SK-N-SH (cell line): ENCODE measurements at regions not wholly inside any gene's neighbourhood (a gene's known extent, or its start where the extent isn't known, plus 50 kb on each side); places are given as distances from the start of the nearest gene placed in this dataset.

ENCODE experiments used
- CTCF ChIA-PET: fragments of 300-600, 350-600 bp; formaldehyde crosslinking; extraction: SDS; loops from one replicate; lab custom pipeline; 2021; lab: Yijun Ruan, JAX
- POLR2A ChIA-PET: fragments of 350-600 bp; sonication (Branson Sonifier 250); formaldehyde crosslinking; extraction: SDS; loops from one replicate; lab custom pipeline; 2020; ENCODE audit warnings: antibody characterized with exemption, inconsistent platforms; lab: Yijun Ruan, JAX
- DNase-seq: peaks from one replicate; pipeline ENCODE4 v3.0.0; 2012
- H2AFZ ChIP-seq: fragments of 200-600 bp; sonication (generic); 2 replicates; pipeline ENCODE4 v1.8.1; 2016; ENCODE audit warnings: antibody characterized with exemption, mild to moderate bottlenecking, low read depth
- H3F3A ChIP-seq: fragments of 200-600 bp; sonication (generic); replicated peaks from 2 replicates; pipeline ENCODE3; 2016; ENCODE audit warnings: antibody characterized with exemption, mild to moderate bottlenecking; ENCODE audit not compliant: insufficient read depth
- H3K27ac ChIP-seq, 2 experiments: fragments of 200-500 bp in 1 of 2; fragments of 200-600 bp in 1 of 2; sonication (Bioruptor generic) in 1 of 2; sonication (generic), shearing (Covaris generic) in 1 of 2; 2 replicates each; pipeline versions ENCODE4 v1.5.1 to v1.6.1; 2014 to 2016; ENCODE audit warnings: low read depth in 2 of 2, inconsistent platforms in 1 of 2, low read length in 1 of 2, mild to moderate bottlenecking in 1 of 2, mixed read lengths in 1 of 2
- H3K27me3 ChIP-seq: fragments of 200-600 bp; sonication (generic), shearing (Covaris generic); 2 replicates; pipeline ENCODE4 v1.6.1; 2016; ENCODE audit warnings: mixed run types; ENCODE audit not compliant: insufficient read depth
- H3K36me3 ChIP-seq, 2 experiments: fragments of 200-500 bp in 1 of 2; fragments of 200-600 bp in 1 of 2; sonication (Bioruptor generic) in 1 of 2; sonication (generic) in 1 of 2; replicated peaks in 1 of 2; 2 replicates each; pipeline versions ENCODE3 to v1.5.1; 2014 to 2016; ENCODE audit warnings: low read length in 1 of 2, mild to moderate bottlenecking in 1 of 2; ENCODE audit not compliant: insufficient read depth in 2 of 2, control insufficient read depth in 1 of 2
- H3K4me1 ChIP-seq, 2 experiments: fragments of 200-500 bp in 1 of 2; fragments of 200-600 bp in 1 of 2; sonication (Bioruptor generic) in 1 of 2; sonication (generic), shearing (Covaris generic) in 1 of 2; 2 replicates each; pipeline versions ENCODE4 v1.5.1 to v1.6.1; 2014 to 2016; ENCODE audit warnings: low read depth in 1 of 2, low read length in 1 of 2, mixed run types in 1 of 2; ENCODE audit not compliant: insufficient read depth in 2 of 2, control insufficient read depth in 1 of 2
- H3K4me2 ChIP-seq: fragments of 200-600 bp; sonication (generic), shearing (Covaris generic); 2 replicates; pipeline ENCODE4 v1.6.1; 2017; ENCODE audit warnings: mixed run types
- H3K4me3 ChIP-seq, 2 experiments: fragments of 200-500 bp in 1 of 2; fragments of 200-600 bp in 1 of 2; sonication (Bioruptor generic) in 1 of 2; sonication (generic), shearing (Covaris generic) in 1 of 2; 2 replicates each; pipeline versions ENCODE4 v1.5.1 to v1.8.1; 2014 to 2016; ENCODE audit warnings: low read depth in 2 of 2, inconsistent platforms in 1 of 2, low read length in 1 of 2, mild to moderate bottlenecking in 1 of 2, mixed read lengths in 1 of 2, moderate library complexity in 1 of 2
- H3K79me2 ChIP-seq: fragments of 200-600 bp; sonication (generic); 2 replicates; pipeline ENCODE4 v1.8.1; 2017; ENCODE audit warnings: mild to moderate bottlenecking; ENCODE audit not compliant: insufficient read depth
- H3K9ac ChIP-seq: fragments of 200-600 bp; sonication (generic); 2 replicates; pipeline ENCODE4 v1.6.1; 2017; ENCODE audit warnings: mixed run types
- H3K9me2 ChIP-seq: fragments of 200-600 bp; sonication (generic); 2 replicates; pipeline ENCODE4 v1.6.1; 2017; ENCODE audit warnings: mixed run types
- H3K9me3 ChIP-seq: fragments of 200-600 bp; sonication (generic); 2 replicates; pipeline ENCODE4 v1.6.1; 2017; ENCODE audit warnings: mixed run types, mild to moderate bottlenecking, moderate library complexity
- H4K20me1 ChIP-seq: fragments of 200-600 bp; sonication (generic); 2 replicates; pipeline ENCODE4 v1.6.1; 2017; ENCODE audit warnings: mild to moderate bottlenecking, mixed run types; ENCODE audit not compliant: insufficient read depth
- CHD2 ChIP-seq: fragments of 150-350 bp; IDR thresholded peaks from 2 replicates; pipeline ENCODE4 v1.6.1; 2018; ENCODE audit warnings: low read length; ENCODE audit not compliant: partially characterized antibody
- EP300 ChIP-seq, 2 experiments: IDR thresholded peaks; 2 replicates each; pipeline versions ENCODE4 v1.4.0 to v1.6.1; 2012; ENCODE audit warnings: borderline replicate concordance in 1 of 2, low read depth in 1 of 2, low read length in 1 of 2
- FOXJ3 ChIP-seq: sonication (generic); formaldehyde crosslinking; IDR thresholded peaks from 2 replicates; pipeline ENCODE4 v1.5.1; 2020; ENCODE audit warnings: mild to moderate bottlenecking, missing genetic modification reagents
- FOXM1 ChIP-seq: IDR thresholded peaks from 2 replicates; pipeline ENCODE4 v1.4.0; 2012; ENCODE audit warnings: low read depth, mild to moderate bottlenecking
- GABPA ChIP-seq: IDR thresholded peaks from 2 replicates; pipeline ENCODE4 v1.4.0; 2012; ENCODE audit warnings: low read depth, mild to moderate bottlenecking
- MEF2A ChIP-seq: IDR thresholded peaks from 2 replicates; pipeline ENCODE4 v1.4.0; 2012; ENCODE audit warnings: low read depth, borderline replicate concordance
- NRF1 ChIP-seq: IDR thresholded peaks from 2 replicates; pipeline ENCODE4 v1.6.1; 2012; ENCODE audit warnings: low read depth, mild to moderate bottlenecking, low read length
- REST ChIP-seq: IDR thresholded peaks from 2 replicates; pipeline ENCODE4 v1.6.1; 2012; ENCODE audit warnings: mild to moderate bottlenecking, low read depth, low read length, moderate library complexity
- RXRA ChIP-seq: IDR thresholded peaks from 2 replicates; pipeline ENCODE4 v1.4.0; 2012; ENCODE audit warnings: low read depth, mild to moderate bottlenecking, borderline replicate concordance
- SIN3A ChIP-seq: IDR thresholded peaks from 2 replicates; pipeline ENCODE4 v1.6.1; 2012; ENCODE audit warnings: low read depth, mild to moderate bottlenecking, low read length, moderate library complexity, borderline replicate concordance
- TCF12 ChIP-seq: IDR thresholded peaks from 2 replicates; pipeline ENCODE4 v1.4.0; 2012
- USF1 ChIP-seq: IDR thresholded peaks from 2 replicates; pipeline ENCODE4 v1.4.0; 2012; ENCODE audit warnings: low read depth, borderline replicate concordance
- USF2 ChIP-seq: fragments of 150-350 bp; IDR thresholded peaks from 2 replicates; pipeline ENCODE4 v1.6.1; 2017; ENCODE audit warnings: antibody characterized with exemption, low read length, low read depth, borderline replicate concordance
- WGBS: methylation state at CpG from one replicate; pipeline ENCODE4 v1.1.6; 2017; ENCODE audit warnings: low lambda C conversion rate; 5-methylcytosine and 5-hydroxymethylcytosine counted together

- ChIA-PET CTCF (no interaction called here), POLR2A (no interaction called here)
- no peak overlapping the region for H2AFZ ChIP-seq
- no peaks in the 10 kb centered on the region for H3F3A ChIP-seq
- no peak overlapping the region for H3K4me3 ChIP-seq
- no peak for DNase-seq
- H3K27ac ChIP-seq = no peak overlapping the region
- H3K9ac ChIP-seq = no peak overlapping the region
- no peaks in the 10 kb centered on the region for H4K20me1 ChIP-seq
- H3K4me1 ChIP-seq = no peaks in the 10 kb centered on the region
- H3K4me2 ChIP-seq = no peak overlapping the region
- WGBS = 72% methylated on average over 3 of the region's 3 CpGs
- H3K27me3 ChIP-seq = no peaks in the 10 kb centered on the region
- H3K9me2 ChIP-seq = no peaks in the 10 kb centered on the region
- no peaks in the 10 kb centered on the region for H3K36me3 ChIP-seq
- H3K9me3 ChIP-seq = no peaks in the 10 kb centered on the region
- TF ChIP-seq REST (no peak), CHD2 (no peak), GABPA (no peak), FOXJ3 (no peak), USF2 (no peak), EP300 (IDR thresholded peaks at IDR 0.05; ENCODE audit: borderline replicate concordance in 1 of 2, low read depth in 1 of 2, low read length in 1 of 2) (no peak), NRF1 (no peak)
- TF ChIP-seq, all 33 proteins: peak for 0
- no peaks in the 10 kb centered on the region for H3K79me2 ChIP-seq
Measured at GRCh38 chr5:163964671-163965070, 459.3 kb downstream of the MAT2B start.

- no peaks in the 10 kb centered on the region for H3K79me2 ChIP-seq
- CTCF ChIA-PET = no interaction called here
Measured at GRCh38 chr5:163967268-163967667, 461.8 kb downstream of the MAT2B start.

More at GRCh38 chr5:163967268-163967667, 461.8 kb downstream of the MAT2B start:
- H3K9ac ChIP-seq = no peak overlapping the region
- H3K9me3 ChIP-seq = no peaks in the 10 kb centered on the region
- H4K20me1 ChIP-seq = no peaks in the 10 kb centered on the region
- POLR2A ChIA-PET = no interaction called here
- H3K4me2 ChIP-seq = no peak overlapping the region
- TF ChIP-seq SIN3A = no peak
- no peak for TF ChIP-seq FOXM1
- no peak for TF ChIP-seq MEF2A
- no peak for TF ChIP-seq RXRA
- TF ChIP-seq TCF12 = no peak
- no peak for TF ChIP-seq USF1
- no peak overlapping the region for H3K4me3 ChIP-seq
- H3K27ac ChIP-seq = no peak overlapping the region
- DNase-seq = no peak
- no peaks in the 10 kb centered on the region for H3K9me2 ChIP-seq
- no peaks in the 10 kb centered on the region for H3K36me3 ChIP-seq
- H3K4me1 ChIP-seq = no peaks in the 10 kb centered on the region
- no peaks in the 10 kb centered on the region for H3K27me3 ChIP-seq
- WGBS = 71% methylated on average over 1 of the region's 1 CpG
- no peaks in the 10 kb centered on the region for H3F3A ChIP-seq
- no peak overlapping the region for H2AFZ ChIP-seq
